ENCODE measurements at regions not wholly inside any gene's neighbourhood (a gene's known extent, or its start where the extent isn't known, plus 50 kb on each side); places are given as distances from the start of the nearest gene placed in this dataset.
"Not testable (repeated sequence)": the region's sequence is repeated elsewhere in the genome, so short reads cannot be mapped to it uniquely, and the experiment has no call there.

DNA sequence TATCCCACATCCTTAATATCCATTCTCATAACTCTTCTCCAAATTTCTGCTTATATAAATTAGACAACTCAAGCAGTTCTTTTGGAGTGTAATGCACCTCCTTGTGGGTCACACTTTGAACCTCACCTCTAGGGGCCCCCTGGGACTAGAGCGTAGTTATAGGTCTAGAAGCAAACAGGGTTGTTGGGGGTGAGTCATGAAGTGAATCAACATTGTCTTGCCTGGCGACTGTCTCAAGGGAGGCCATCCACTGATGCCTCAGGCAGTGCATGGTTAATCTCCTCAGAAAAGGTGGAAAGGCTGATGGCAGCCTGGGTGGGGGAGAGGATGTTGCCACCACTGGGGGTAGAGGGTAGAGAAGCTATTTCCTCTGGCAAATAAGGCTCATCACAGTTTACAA is 129.1 kb downstream of the TNFRSF21 start:
- POLR2A ChIA-PET = no interaction called here
- CTCF ChIA-PET = no interaction called here
- TF ChIP-seq FOXA1 (IDR thresholded peaks at IDR 0.05) (no peak), BHLHE40 (IDR thresholded peaks at IDR 0.05; ENCODE audit: borderline replicate concordance) (no peak), ZNF384 (IDR thresholded peaks at IDR 0.05) (no peak), PKNOX1 (IDR thresholded peaks at IDR 0.05) (no peak), FOXM1 (IDR thresholded peaks at IDR 0.05; ENCODE audit: borderline replicate concordance) (no peak)
- no peak for DNase-seq (ENCODE audit: extremely low spot score)

GRCh38 chr6:47179286-47179685 is 130.4 kb downstream of the TNFRSF21 start:
- no peak for DNase-seq (ENCODE audit: extremely low spot score)
- CTCF ChIA-PET = no interaction called here
- no peak for TF ChIP-seq CTBP1 (IDR thresholded peaks at IDR 0.05; ENCODE audit: borderline replicate concordance)
- TF ChIP-seq FOXM1 (IDR thresholded peaks at IDR 0.05; ENCODE audit: borderline replicate concordance) = no peak
- no peak for TF ChIP-seq ELF4 (IDR thresholded peaks at IDR 0.05)
- no peak for TF ChIP-seq FOXA1 (IDR thresholded peaks at IDR 0.05)
- POLR2A ChIA-PET = no interaction called here

DNA sequence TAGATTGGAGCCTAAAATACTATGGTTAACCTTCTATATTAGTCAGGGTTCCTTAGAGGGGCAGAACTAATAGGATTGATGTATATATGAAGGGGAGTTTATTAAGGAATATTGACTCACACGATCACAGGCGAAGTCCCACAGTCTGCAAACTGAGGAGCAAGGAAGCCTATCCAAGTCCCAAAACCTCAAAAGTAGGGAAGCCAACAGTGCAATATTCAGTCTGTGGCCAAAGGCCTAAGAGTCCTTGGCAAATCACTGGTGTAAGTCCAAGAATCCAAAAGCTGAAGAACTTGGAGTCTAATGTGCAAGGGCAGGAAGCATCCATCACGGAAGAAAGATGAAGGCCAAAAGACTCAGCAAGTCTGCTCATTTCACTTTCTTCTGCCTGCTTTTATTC is 133.5 kb upstream of the ADGRF1 start:
- DNase-seq (ENCODE audit: extremely low spot score) = no peak
- TF ChIP-seq PKNOX1 (IDR thresholded peaks at IDR 0.05) (no peak), FOXK2 (IDR thresholded peaks at IDR 0.05) (no peak), ELF4 (IDR thresholded peaks at IDR 0.05) (no peak), SUZ12 (IDR thresholded peaks at IDR 0.05) (no peak), ARNT (IDR thresholded peaks at IDR 0.05) (no peak), LEF1 (IDR thresholded peaks at IDR 0.05; ENCODE audit: borderline replicate concordance) (no peak), FOXA1 (IDR thresholded peaks at IDR 0.05) (no peak), NFRKB (IDR thresholded peaks at IDR 0.05) (no peak), L3MBTL2 (conservative IDR thresholded peaks at IDR 0.05) (no peak), BHLHE40 (IDR thresholded peaks at IDR 0.05; ENCODE audit: borderline replicate concordance) (no peak), TARDBP (IDR thresholded peaks at IDR 0.05) (no peak), HDGF (IDR thresholded peaks at IDR 0.05; ENCODE audit: borderline replicate concordance) (no peak), SP1 (IDR thresholded peaks at IDR 0.05) (no peak), FOXM1 (IDR thresholded peaks at IDR 0.05; ENCODE audit: borderline replicate concordance) (no peak), CTBP1 (IDR thresholded peaks at IDR 0.05; ENCODE audit: borderline replicate concordance) (no peak), ZNF384 (IDR thresholded peaks at IDR 0.05) (no peak)
- POLR2A ChIA-PET = no interaction called here
- CTCF ChIA-PET = no interaction called here

GRCh38 chr6:47174502-47175023 is 132.4 kb upstream of the ADGRF1 start:
- CTCF ChIA-PET = no interaction called here
- POLR2A ChIA-PET = no interaction called here
- no peak for DNase-seq (ENCODE audit: extremely low spot score)
- TF ChIP-seq FOXA1 (IDR thresholded peaks at IDR 0.05) = no peak
- TF ChIP-seq CTBP1 (IDR thresholded peaks at IDR 0.05; ENCODE audit: borderline replicate concordance) = no peak
- no peak for TF ChIP-seq SUZ12 (IDR thresholded peaks at IDR 0.05)
- no peak for TF ChIP-seq SP1 (IDR thresholded peaks at IDR 0.05)
- no peak for TF ChIP-seq TARDBP (IDR thresholded peaks at IDR 0.05)
- TF ChIP-seq FOXK2 (IDR thresholded peaks at IDR 0.05) = no peak
- TF ChIP-seq ELF4 (IDR thresholded peaks at IDR 0.05) = no peak
- TF ChIP-seq LEF1 (IDR thresholded peaks at IDR 0.05; ENCODE audit: borderline replicate concordance) = no peak
- TF ChIP-seq BHLHE40 (IDR thresholded peaks at IDR 0.05; ENCODE audit: borderline replicate concordance) = no peak
- no peak for TF ChIP-seq ARNT (IDR thresholded peaks at IDR 0.05)
- TF ChIP-seq ZNF384 (IDR thresholded peaks at IDR 0.05) = no peak
- TF ChIP-seq L3MBTL2 (conservative IDR thresholded peaks at IDR 0.05) = no peak
- TF ChIP-seq HDGF (IDR thresholded peaks at IDR 0.05; ENCODE audit: borderline replicate concordance) = no peak
- no peak for TF ChIP-seq FOXM1 (IDR thresholded peaks at IDR 0.05; ENCODE audit: borderline replicate concordance)

GRCh38 chr6:47174063-47174462 is 131.9 kb upstream of the ADGRF1 start:
- DNase-seq (ENCODE audit: extremely low spot score); CTCF ChIA-PET; POLR2A ChIA-PET: not testable (repeated sequence)

DNA sequence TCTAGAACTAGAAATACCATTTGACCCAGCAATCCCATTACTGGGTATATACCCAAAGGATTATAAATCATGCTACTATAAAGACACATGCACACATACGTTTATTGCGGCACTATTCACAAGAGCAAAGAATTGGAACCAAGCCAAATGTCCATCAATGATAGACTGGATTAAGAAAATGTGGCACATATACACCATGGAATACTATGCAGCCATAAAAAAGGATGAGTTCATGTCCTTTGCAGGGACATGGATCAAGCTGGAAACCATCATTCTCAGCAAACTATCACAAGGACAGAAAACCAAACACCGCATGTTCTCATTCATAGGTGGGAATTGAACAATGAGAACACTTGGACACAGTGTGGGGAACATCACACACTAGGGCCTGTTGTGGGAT is 131.0 kb upstream of the ADGRF1 start:
- CTCF ChIA-PET; DNase-seq (ENCODE audit: extremely low spot score); POLR2A ChIA-PET: not testable (repeated sequence)

GRCh38 chr6:47170617-47170947 is 128.4 kb upstream of the ADGRF1 start:
- POLR2A ChIA-PET = no interaction called here
- no peak for TF ChIP-seq NFRKB (IDR thresholded peaks at IDR 0.05)
- no peak for TF ChIP-seq ELF4 (IDR thresholded peaks at IDR 0.05)
- TF ChIP-seq ARNT (IDR thresholded peaks at IDR 0.05) = no peak
- no peak for TF ChIP-seq ZNF384 (IDR thresholded peaks at IDR 0.05)
- TF ChIP-seq PKNOX1 (IDR thresholded peaks at IDR 0.05) = no peak
- no peak for TF ChIP-seq SUZ12 (IDR thresholded peaks at IDR 0.05)
- no peak for TF ChIP-seq L3MBTL2 (conservative IDR thresholded peaks at IDR 0.05)
- TF ChIP-seq LEF1 (IDR thresholded peaks at IDR 0.05; ENCODE audit: borderline replicate concordance) = no peak
- TF ChIP-seq TARDBP (IDR thresholded peaks at IDR 0.05) = no peak
- no peak for TF ChIP-seq HDGF (IDR thresholded peaks at IDR 0.05; ENCODE audit: borderline replicate concordance)
- no peak for TF ChIP-seq FOXK2 (IDR thresholded peaks at IDR 0.05)
- TF ChIP-seq BHLHE40 (IDR thresholded peaks at IDR 0.05; ENCODE audit: borderline replicate concordance) = no peak
- no peak for TF ChIP-seq SP1 (IDR thresholded peaks at IDR 0.05)
- no peak for TF ChIP-seq CTBP1 (IDR thresholded peaks at IDR 0.05; ENCODE audit: borderline replicate concordance)
- TF ChIP-seq FOXM1 (IDR thresholded peaks at IDR 0.05; ENCODE audit: borderline replicate concordance) = no peak
- CTCF ChIA-PET = no interaction called here
- DNase-seq (ENCODE audit: extremely low spot score) = no peak

Measured in HEK293T (cell line).